Prostate gland (tissue), 2 donors: ENCODE measurements at regions not wholly inside any gene's neighbourhood (a gene's known extent, or its start where the extent isn't known, plus 50 kb on each side); places are given as distances from the start of the nearest gene placed in this dataset.

Source experiments
- DNase-seq: peaks from one replicate; pipeline ENCODE4 v3.0.0-alpha.2; 2019; ENCODE audit warnings: low spot score
- H3K27ac ChIP-seq, 2 donors: fragments of 200-600 bp; sonication (generic); 2 replicates each; pipeline ENCODE4 v1.5.1; 2017 to 2019
- H3K27me3 ChIP-seq: fragments of 200-600 bp; sonication (generic); replicated peaks from 2 replicates; pipeline ENCODE4 v1.5.1; 2019; ENCODE audit not compliant: insufficient read depth
- H3K36me3 ChIP-seq, 2 donors: fragments of 200-600 bp; sonication (generic); 1 replicate in 1 of 2; 2 replicates in 1 of 2; pipeline versions ENCODE4 v1.5.1 to v1.8.1; 2017 to 2019
- H3K4me1 ChIP-seq: fragments of 200-600 bp; sonication (generic); replicated peaks from 2 replicates; pipeline ENCODE4 v1.5.1; 2019
- H3K4me3 ChIP-seq, 2 donors: fragments of 200-600 bp; sonication (generic); 2 replicates each; pipeline ENCODE4 v1.5.1; 2017 to 2019
- H3K9me3 ChIP-seq: fragments of 200-600 bp; sonication (generic); 2 replicates; pipeline ENCODE4 v1.5.1; 2017
- CTCF ChIP-seq, 4 experiments: fragments of 200-600 bp in 2 of 4; fragments of 450-650 bp in 2 of 4; sonication (generic) in 2 of 4; IDR thresholded peaks; 1 replicate in 3 of 4; 2 replicates in 1 of 4; pipeline ENCODE4 v1.5.1; 2016 to 2019; ENCODE audit warnings: antibody characterized with exemption in 4 of 4, mild to moderate bottlenecking in 2 of 4, moderate library complexity in 2 of 4
- POLR2A ChIP-seq: fragments of 450-650 bp; IDR thresholded peaks from one replicate; pipeline ENCODE4 v1.6.1; 2016; ENCODE audit warnings: antibody characterized with exemption, mild to moderate bottlenecking
- POLR2AphosphoS5 ChIP-seq: sonication (generic); formaldehyde crosslinking; IDR thresholded peaks from one replicate; pipeline ENCODE4 v1.6.1; 2017; ENCODE audit warnings: antibody characterized with exemption
- WGBS: methylation state at CpG from one replicate; pipeline ENCODE4 v1.1.5; 2018; 5-methylcytosine and 5-hydroxymethylcytosine counted together
- intact Hi-C: fragments of 100-400 bp; cut with DNase I; formaldehyde crosslinking; loops from one replicate; pipeline ENCODE4 v1.14.2; 2022

GRCh38 chr2:166831930-166832329 lies 56.4 kb upstream of the XIRP2 start:
- TF ChIP-seq CTCF (IDR thresholded peaks at IDR 0.05) (no peak), POLR2AphosphoS5 (no peak), POLR2A (no peak)
- 92% methylated on average over 4 of the region's 4 CpGs for WGBS

GRCh38 chr2:166825914-166826313 lies 62.4 kb upstream of the XIRP2 start:
- no peak for TF ChIP-seq POLR2A
- TF ChIP-seq POLR2AphosphoS5: no peak
- no peak for TF ChIP-seq CTCF (IDR thresholded peaks at IDR 0.05)
- DNase-seq: no peak
- intact Hi-C loops: no loop called here
- no peaks in the 10 kb centered on the region for H3K27me3 ChIP-seq
- H3K4me1 ChIP-seq: no peaks in the 10 kb centered on the region
- H3K9me3 ChIP-seq: no peaks in the 10 kb centered on the region
- H3K27ac ChIP-seq: no peak overlapping the region
- H3K36me3 ChIP-seq: no peaks in the 10 kb centered on the region
- H3K4me3 ChIP-seq: no peak overlapping the region

More at GRCh38 chr2:166831930-166832329, 56.4 kb upstream of the XIRP2 start:
- Histone ChIP-seq H3K4me1 (no peaks in the 10 kb centered on the region), H3K4me3 (no peak overlapping the region), H3K27me3 (no peaks in the 10 kb centered on the region), H3K9me3 (no peaks in the 10 kb centered on the region), H3K36me3 (no peaks in the 10 kb centered on the region), H3K27ac (no peak overlapping the region)
- DNase-seq: no peak
- intact Hi-C loops: no loop called here

GRCh38 chr2:166814335-166814734 lies 73.9 kb upstream of the XIRP2 start:
- intact Hi-C loops: no loop called here
- DNase-seq: no peak
- 80% methylated on average over 5 of the region's 5 CpGs for WGBS
- Histone ChIP-seq H3K36me3 (no peaks in the 10 kb centered on the region), H3K9me3 (no peaks in the 10 kb centered on the region), H3K4me1 (no peaks in the 10 kb centered on the region), H3K4me3 (no peak overlapping the region), H3K27me3 (no peaks in the 10 kb centered on the region), H3K27ac (no peak overlapping the region)
- no peak for TF ChIP-seq POLR2A
- TF ChIP-seq POLR2AphosphoS5: no peak
- TF ChIP-seq CTCF (IDR thresholded peaks at IDR 0.05): no peak

- Histone ChIP-seq H3K4me3 (no peak overlapping the region), H3K36me3 (no peaks in the 10 kb centered on the region), H3K9me3 (no peaks in the 10 kb centered on the region), H3K27ac (no peak overlapping the region), H3K27me3 (no peaks in the 10 kb centered on the region), H3K4me1 (no peaks in the 10 kb centered on the region)
- DNase-seq: no peak
- intact Hi-C loops: no loop called here
- no peak for TF ChIP-seq CTCF (IDR thresholded peaks at IDR 0.05)
- no peak for TF ChIP-seq POLR2AphosphoS5
- TF ChIP-seq POLR2A: no peak
- 76% methylated on average over 5 of the region's 5 CpGs for WGBS
These were observed 76.0 kb upstream of the XIRP2 start for GRCh38 chr2:166812166-166812891.

- WGBS: 98% methylated on average over 2 of the region's 2 CpGs
These were observed 82.5 kb upstream of the XIRP2 start for GRCh38 chr2:166805753-166806152.

More at GRCh38 chr2:166805753-166806152, 82.5 kb upstream of the XIRP2 start:
- no peak overlapping the region for H3K4me3 ChIP-seq
- no peak overlapping the region for H3K27ac ChIP-seq
- H3K27me3 ChIP-seq: no peaks in the 10 kb centered on the region
- DNase-seq: no peak
- H3K36me3 ChIP-seq: no peaks in the 10 kb centered on the region
- intact Hi-C loops: no loop called here
- H3K9me3 ChIP-seq: no peaks in the 10 kb centered on the region
- TF ChIP-seq POLR2A: no peak
- no peak for TF ChIP-seq POLR2AphosphoS5
- TF ChIP-seq CTCF (IDR thresholded peaks at IDR 0.05): no peak
- H3K4me1 ChIP-seq: no peaks in the 10 kb centered on the region
